ENCODE measurements at regions not wholly inside any gene's neighbourhood (a gene's known extent, or its start where the extent isn't known, plus 50 kb on each side); places are given as distances from the start of the nearest gene placed in this dataset.

- Histone ChIP-seq H3K4me3 (ENCODE audit: low read length) (no peak overlapping the region), H3K4me1 (ENCODE audit: control insufficient read depth, insufficient read depth, low read length) (no peaks in the 10 kb centered on the region), H3K27me3 (ENCODE audit: control insufficient read depth, insufficient read depth, low read length) (no peaks in the 10 kb centered on the region), H3K27ac (ENCODE audit: low read length) (no peak overlapping the region), H3K9me3 (ENCODE audit: control insufficient read depth, insufficient read depth, low read length) (no peaks in the 10 kb centered on the region), H3K36me3 (ENCODE audit: control insufficient read depth, insufficient read depth, low read length) (no peaks in the 10 kb centered on the region)
- DNase-seq (ENCODE audit: low read depth, low spot score), result no peak
- WGBS (ENCODE audit: insufficient coverage, insufficient read length), result no CpG with 5 or more reads among the region's 6 CpGs
These were observed 183.7 kb upstream of the CELF2 start for GRCh38 chr10:10833955-10834354.

DNA sequence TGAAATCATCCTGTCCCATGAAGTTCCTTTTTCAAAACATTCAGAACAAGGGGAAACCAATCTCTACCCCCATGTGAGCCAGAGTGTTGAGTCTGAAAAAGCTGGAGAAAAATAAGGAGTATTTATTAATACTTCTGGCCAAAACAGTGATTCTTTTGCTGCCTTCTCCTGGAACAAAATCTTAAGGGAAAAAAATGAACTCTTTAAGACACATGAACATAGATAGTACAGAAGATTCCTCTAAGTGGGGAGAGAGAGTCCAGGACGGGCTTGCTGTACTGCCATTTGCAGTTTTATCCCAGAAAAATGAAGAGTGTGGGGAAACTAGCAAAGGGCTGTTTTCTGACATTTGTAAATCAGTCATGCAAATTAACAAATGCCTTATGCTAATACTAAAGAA, 173.4 kb upstream of the CELF2 start:
- DNase-seq (ENCODE audit: low read depth, low spot score), result no peak
- H3K9me3 ChIP-seq (ENCODE audit: control insufficient read depth, insufficient read depth, low read length), result no peaks in the 10 kb centered on the region
- no CpG with 5 or more reads among the region's 1 CpG for WGBS (ENCODE audit: insufficient coverage, insufficient read length)

DNA sequence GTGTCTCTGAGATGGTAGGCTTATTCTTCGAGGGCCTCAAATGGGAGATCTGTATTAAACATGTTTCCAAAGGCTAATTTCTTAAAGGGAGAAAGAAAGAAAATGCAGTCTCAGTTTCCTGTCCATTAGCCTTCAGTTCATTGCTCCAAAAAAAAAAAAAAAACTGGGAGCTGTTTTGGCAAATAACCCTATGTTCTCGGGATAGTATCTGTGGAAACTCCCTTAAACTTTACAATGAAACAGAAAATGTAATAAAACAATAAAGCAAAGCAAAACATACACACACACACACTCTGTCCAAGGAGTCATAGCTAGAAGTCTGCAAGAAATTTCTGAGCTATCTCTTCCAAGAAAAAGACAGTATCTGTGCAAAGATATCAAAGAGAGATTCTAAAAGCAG, 172.5 kb upstream of the CELF2 start:
- WGBS (ENCODE audit: insufficient coverage, insufficient read length), result no CpG with 5 or more reads among the region's 2 CpGs
- Histone ChIP-seq H3K4me3 (ENCODE audit: low read length) (no peak overlapping the region), H3K9me3 (ENCODE audit: control insufficient read depth, insufficient read depth, low read length) (no peaks in the 10 kb centered on the region), H3K4me1 (ENCODE audit: control insufficient read depth, insufficient read depth, low read length) (no peaks in the 10 kb centered on the region), H3K27ac (ENCODE audit: low read length) (no peak overlapping the region), H3K27me3 (ENCODE audit: control insufficient read depth, insufficient read depth, low read length) (no peaks in the 10 kb centered on the region), H3K36me3 (ENCODE audit: control insufficient read depth, insufficient read depth, low read length) (no peaks in the 10 kb centered on the region)
- DNase-seq (ENCODE audit: low read depth, low spot score), result no peak

More for the DNA sequence above, 173.4 kb upstream of the CELF2 start:
- H3K4me1 ChIP-seq (ENCODE audit: control insufficient read depth, insufficient read depth, low read length), result no peaks in the 10 kb centered on the region
- no peak overlapping the region for H3K27ac ChIP-seq (ENCODE audit: low read length)
- H3K4me3 ChIP-seq (ENCODE audit: low read length), result no peak overlapping the region
- H3K27me3 ChIP-seq (ENCODE audit: control insufficient read depth, insufficient read depth, low read length), result no peaks in the 10 kb centered on the region
- no peaks in the 10 kb centered on the region for H3K36me3 ChIP-seq (ENCODE audit: control insufficient read depth, insufficient read depth, low read length)

DNA sequence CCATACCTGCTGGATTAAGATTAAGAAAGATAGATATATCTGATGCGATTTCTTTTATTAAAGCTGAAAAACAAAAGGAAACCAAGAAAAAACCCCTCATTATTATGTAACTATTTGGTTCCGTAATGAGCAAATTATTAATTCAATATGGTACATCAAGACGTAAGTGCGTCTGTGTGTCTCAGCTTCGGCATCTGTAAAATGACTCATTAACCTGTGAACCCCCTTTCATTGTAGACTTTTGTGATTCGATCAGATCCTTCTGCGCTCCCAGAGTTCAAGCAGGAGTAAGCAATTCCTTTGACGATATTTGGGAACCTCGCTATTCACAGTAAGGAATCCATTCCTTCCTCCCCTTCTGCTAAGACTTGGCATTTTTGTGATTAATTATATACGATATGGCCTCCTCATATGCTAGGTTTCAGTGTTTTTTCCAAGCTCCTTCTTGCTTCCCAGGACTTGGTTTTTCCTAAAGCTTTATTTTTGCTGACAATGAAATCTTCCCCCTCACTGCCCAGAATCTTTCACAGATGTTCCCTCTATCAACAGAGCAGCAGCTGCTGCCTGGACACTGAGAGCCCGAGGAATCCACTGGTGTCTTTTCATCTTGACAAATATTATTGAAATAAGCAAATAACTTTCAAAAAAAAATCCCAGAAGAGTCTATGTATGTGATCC, 171.7 kb upstream of the CELF2 start:
- H3K4me3 ChIP-seq (ENCODE audit: low read length), result no peak overlapping the region
- WGBS (ENCODE audit: insufficient coverage, insufficient read length), result no CpG with 5 or more reads among the region's 11 CpGs
- no peak for DNase-seq (ENCODE audit: low read depth, low spot score)
- H3K36me3 ChIP-seq (ENCODE audit: control insufficient read depth, insufficient read depth, low read length), result no peaks in the 10 kb centered on the region
- no peak overlapping the region for H3K27ac ChIP-seq (ENCODE audit: low read length)
- H3K27me3 ChIP-seq (ENCODE audit: control insufficient read depth, insufficient read depth, low read length), result no peaks in the 10 kb centered on the region
- no peaks in the 10 kb centered on the region for H3K4me1 ChIP-seq (ENCODE audit: control insufficient read depth, insufficient read depth, low read length)
- no peaks in the 10 kb centered on the region for H3K9me3 ChIP-seq (ENCODE audit: control insufficient read depth, insufficient read depth, low read length)

DNA sequence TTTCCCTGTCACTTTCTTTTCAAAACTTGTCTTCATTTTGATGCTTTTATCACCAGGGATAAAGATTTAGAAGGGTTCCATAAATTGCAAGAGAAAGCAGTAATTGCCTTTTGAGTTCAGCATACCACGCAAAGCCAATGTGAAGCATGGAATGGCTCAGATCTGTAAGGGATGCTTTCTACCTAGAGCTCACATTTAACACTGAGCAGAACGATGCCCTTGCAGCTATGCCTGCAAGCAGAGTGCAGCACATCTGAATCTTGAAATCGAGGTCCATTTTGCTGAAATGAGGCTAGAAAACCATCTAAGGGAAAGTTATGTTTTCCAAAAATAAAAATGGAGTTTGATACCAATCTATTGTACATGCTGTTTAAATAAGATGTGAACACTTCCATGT, 171.2 kb upstream of the CELF2 start:
- DNase-seq (ENCODE audit: low read depth, low spot score), result no peak
- H3K9me3 ChIP-seq (ENCODE audit: control insufficient read depth, insufficient read depth, low read length), result no peaks in the 10 kb centered on the region
- H3K36me3 ChIP-seq (ENCODE audit: control insufficient read depth, insufficient read depth, low read length), result no peaks in the 10 kb centered on the region
- H3K4me3 ChIP-seq (ENCODE audit: low read length), result no peak overlapping the region
- H3K4me1 ChIP-seq (ENCODE audit: control insufficient read depth, insufficient read depth, low read length), result no peaks in the 10 kb centered on the region
- no peaks in the 10 kb centered on the region for H3K27me3 ChIP-seq (ENCODE audit: control insufficient read depth, insufficient read depth, low read length)
- no CpG with 5 or more reads among the region's 3 CpGs for WGBS (ENCODE audit: insufficient coverage, insufficient read length)
- no peak overlapping the region for H3K27ac ChIP-seq (ENCODE audit: low read length)

DNA sequence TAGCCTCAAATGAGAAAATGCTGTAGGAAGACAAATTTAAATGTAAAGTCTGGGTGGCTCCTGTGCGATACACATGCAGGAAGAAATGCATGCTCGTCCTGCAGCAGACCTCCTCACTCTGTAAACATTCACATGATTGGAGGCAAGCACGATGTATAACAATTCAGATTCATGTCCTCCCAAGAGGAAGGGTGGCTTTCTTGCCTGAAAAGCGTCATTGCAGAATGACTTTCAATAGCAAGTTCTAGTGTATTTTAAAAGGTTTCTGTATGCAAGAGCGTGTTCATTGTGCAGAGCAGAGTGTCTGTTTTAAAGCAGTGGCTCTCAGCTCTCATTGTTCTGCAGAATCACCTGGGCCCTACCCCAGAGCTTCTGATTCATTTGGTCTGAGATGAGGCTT, 170.3 kb upstream of the CELF2 start:
- Histone ChIP-seq H3K36me3 (ENCODE audit: control insufficient read depth, insufficient read depth, low read length) (no peaks in the 10 kb centered on the region), H3K27ac (ENCODE audit: low read length) (no peak overlapping the region), H3K4me1 (ENCODE audit: control insufficient read depth, insufficient read depth, low read length) (no peaks in the 10 kb centered on the region), H3K9me3 (ENCODE audit: control insufficient read depth, insufficient read depth, low read length) (no peaks in the 10 kb centered on the region), H3K27me3 (ENCODE audit: control insufficient read depth, insufficient read depth, low read length) (no peaks in the 10 kb centered on the region), H3K4me3 (ENCODE audit: low read length) (no peak overlapping the region)
- WGBS (ENCODE audit: insufficient coverage, insufficient read length), result no CpG with 5 or more reads among the region's 5 CpGs
- no peak for DNase-seq (ENCODE audit: low read depth, low spot score)

- Histone ChIP-seq H3K27ac (ENCODE audit: low read length) (no peak overlapping the region), H3K4me1 (ENCODE audit: control insufficient read depth, insufficient read depth, low read length) (no peaks in the 10 kb centered on the region), H3K4me3 (ENCODE audit: low read length) (no peak overlapping the region), H3K36me3 (ENCODE audit: control insufficient read depth, insufficient read depth, low read length) (no peaks in the 10 kb centered on the region), H3K9me3 (ENCODE audit: control insufficient read depth, insufficient read depth, low read length) (no peaks in the 10 kb centered on the region), H3K27me3 (ENCODE audit: control insufficient read depth, insufficient read depth, low read length) (no peaks in the 10 kb centered on the region)
- DNase-seq (ENCODE audit: low read depth, low spot score), result no peak
- no CpG with 5 or more reads among the region's 13 CpGs for WGBS (ENCODE audit: insufficient coverage, insufficient read length)
These were observed 169.1 kb upstream of the CELF2 start for GRCh38 chr10:10848488-10849111.

- Histone ChIP-seq H3K9me3 (ENCODE audit: control insufficient read depth, insufficient read depth, low read length) (no peaks in the 10 kb centered on the region), H3K27me3 (ENCODE audit: control insufficient read depth, insufficient read depth, low read length) (no peaks in the 10 kb centered on the region), H3K4me1 (ENCODE audit: control insufficient read depth, insufficient read depth, low read length) (no peaks in the 10 kb centered on the region), H3K27ac (ENCODE audit: low read length) (no peak overlapping the region), H3K4me3 (ENCODE audit: low read length) (no peak overlapping the region), H3K36me3 (ENCODE audit: control insufficient read depth, insufficient read depth, low read length) (no peaks in the 10 kb centered on the region)
- no CpG with 5 or more reads among the region's 4 CpGs for WGBS (ENCODE audit: insufficient coverage, insufficient read length)
- no peak for DNase-seq (ENCODE audit: low read depth, low spot score)
These were observed 168.4 kb upstream of the CELF2 start for GRCh38 chr10:10849306-10849705.

- no peaks in the 10 kb centered on the region for H3K4me1 ChIP-seq (ENCODE audit: control insufficient read depth, insufficient read depth, low read length)
- H3K36me3 ChIP-seq (ENCODE audit: control insufficient read depth, insufficient read depth, low read length), result no peaks in the 10 kb centered on the region
- no peaks in the 10 kb centered on the region for H3K27me3 ChIP-seq (ENCODE audit: control insufficient read depth, insufficient read depth, low read length)
- H3K9me3 ChIP-seq (ENCODE audit: control insufficient read depth, insufficient read depth, low read length), result no peaks in the 10 kb centered on the region
- no CpG with 5 or more reads among the region's 3 CpGs for WGBS (ENCODE audit: insufficient coverage, insufficient read length)
- H3K27ac ChIP-seq (ENCODE audit: low read length), result no peak overlapping the region
- H3K4me3 ChIP-seq (ENCODE audit: low read length), result no peak overlapping the region
- DNase-seq (ENCODE audit: low read depth, low spot score), result no peak
These were observed 167.5 kb upstream of the CELF2 start for GRCh38 chr10:10850214-10850613.

GRCh38 chr10:10852464-10852863, 165.2 kb upstream of the CELF2 start:
- DNase-seq (ENCODE audit: low read depth, low spot score), result no peak
- WGBS (ENCODE audit: insufficient coverage, insufficient read length), result no CpG with 5 or more reads among the region's 4 CpGs

DNA sequence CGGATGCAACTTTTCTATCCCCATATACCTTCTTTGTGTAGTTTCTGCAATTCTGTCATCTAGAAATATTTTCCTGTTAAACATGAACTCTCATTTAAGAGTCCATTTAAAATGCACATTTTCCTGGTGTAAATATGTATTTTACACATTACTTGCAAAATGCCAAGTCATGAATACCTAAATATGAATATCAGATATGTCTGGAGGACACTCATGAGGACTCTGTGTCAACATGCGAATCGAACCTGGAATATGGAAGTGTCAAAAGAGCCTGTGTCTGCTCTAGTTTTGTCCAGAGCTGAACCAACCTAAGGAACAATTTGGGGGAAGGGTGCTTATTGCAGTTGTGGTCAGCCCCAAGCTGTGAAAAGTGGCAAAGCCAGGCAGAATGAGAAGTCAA, 163.7 kb upstream of the CELF2 start:
- WGBS (ENCODE audit: insufficient coverage, insufficient read length), result no CpG with 5 or more reads among the region's 3 CpGs
- H3K27me3 ChIP-seq (ENCODE audit: control insufficient read depth, insufficient read depth, low read length), result no peaks in the 10 kb centered on the region
- no peak overlapping the region for H3K27ac ChIP-seq (ENCODE audit: low read length)
- no peak for DNase-seq (ENCODE audit: low read depth, low spot score)
- H3K36me3 ChIP-seq (ENCODE audit: control insufficient read depth, insufficient read depth, low read length), result no peaks in the 10 kb centered on the region
- no peaks in the 10 kb centered on the region for H3K4me1 ChIP-seq (ENCODE audit: control insufficient read depth, insufficient read depth, low read length)
- H3K9me3 ChIP-seq (ENCODE audit: control insufficient read depth, insufficient read depth, low read length), result no peaks in the 10 kb centered on the region
- H3K4me3 ChIP-seq (ENCODE audit: low read length), result no peak overlapping the region

More at GRCh38 chr10:10852464-10852863, 165.2 kb upstream of the CELF2 start:
- Histone ChIP-seq H3K9me3 (ENCODE audit: control insufficient read depth, insufficient read depth, low read length) (no peaks in the 10 kb centered on the region), H3K27me3 (ENCODE audit: control insufficient read depth, insufficient read depth, low read length) (no peaks in the 10 kb centered on the region), H3K27ac (ENCODE audit: low read length) (no peak overlapping the region), H3K36me3 (ENCODE audit: control insufficient read depth, insufficient read depth, low read length) (no peaks in the 10 kb centered on the region), H3K4me3 (ENCODE audit: low read length) (no peak overlapping the region), H3K4me1 (ENCODE audit: control insufficient read depth, insufficient read depth, low read length) (no peaks in the 10 kb centered on the region)

Measured in iPS DF 6.9 (cell line).